IPS DF 6.9 (cell line): ENCODE measurements at regions not wholly inside any gene's neighbourhood (a gene's known extent, or its start where the extent isn't known, plus 50 kb on each side); places are given as distances from the start of the nearest gene placed in this dataset.
"Not testable (repeated sequence)": the region's sequence is repeated elsewhere in the genome, so short reads cannot be mapped to it uniquely, and the experiment has no call there.

ENCODE experiments used
- DNase-seq: peaks from one replicate; pipeline ENCODE4 v3.0.0-alpha.2; 2013; ENCODE audit warnings: low read depth, low spot score
- H3K27ac ChIP-seq: one replicate; pipeline ENCODE4 v1.5.1; 2013; ENCODE audit warnings: low read length, control low read depth
- H3K27me3 ChIP-seq: 2 replicates; pipeline ENCODE4 v1.6.1; 2013; ENCODE audit warnings: mild to moderate bottlenecking, low read length; ENCODE audit not compliant: control insufficient read depth, insufficient read depth
- H3K36me3 ChIP-seq: 2 replicates; pipeline ENCODE4 v1.6.1; 2013; ENCODE audit warnings: low read length; ENCODE audit not compliant: control insufficient read depth, insufficient read depth
- H3K4me1 ChIP-seq: 2 replicates; pipeline ENCODE4 v1.6.1; 2013; ENCODE audit warnings: low read length; ENCODE audit not compliant: control insufficient read depth, insufficient read depth
- H3K4me3 ChIP-seq: 2 replicates; pipeline ENCODE4 v1.5.1; 2013; ENCODE audit warnings: mild to moderate bottlenecking, low read length
- H3K9me3 ChIP-seq: 2 replicates; pipeline ENCODE4 v1.6.1; 2013; ENCODE audit warnings: low read length, inconsistent platforms; ENCODE audit not compliant: control insufficient read depth, insufficient read depth
- WGBS: extraction: QIAGEN DNeasy Blood & Tissue Kit; methylation state at CpG from one replicate; pipeline ENCODE4 v1.1.7; 2013; ENCODE audit warnings: mixed read lengths, missing lambda C conversion rate; ENCODE audit not compliant: insufficient read length, insufficient coverage; 5-methylcytosine and 5-hydroxymethylcytosine counted together

DNA sequence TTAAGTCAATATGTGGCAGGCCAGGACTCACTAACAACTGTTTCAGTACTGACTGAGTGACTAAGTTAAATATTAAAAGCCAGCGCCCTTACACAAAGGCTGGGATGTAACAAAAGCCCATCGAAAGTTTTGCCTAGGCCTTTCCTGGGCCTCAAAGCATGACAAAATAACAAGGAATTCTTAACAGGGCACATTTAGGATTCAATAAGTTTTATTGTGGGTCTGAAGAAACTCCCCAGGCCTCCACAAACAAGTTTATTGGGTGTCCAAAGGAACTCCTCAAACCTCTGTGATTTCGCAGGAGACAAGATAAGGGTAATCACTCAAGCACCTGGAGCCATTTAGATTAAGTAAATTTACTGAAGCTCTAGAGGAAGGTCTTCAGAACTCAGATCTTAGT lies 130.7 kb upstream of the SGCG start:
- H3K4me3 ChIP-seq, result no peak overlapping the region
- no peaks in the 10 kb centered on the region for H3K4me1 ChIP-seq
- H3K27me3 ChIP-seq, result no peaks in the 10 kb centered on the region
- WGBS, result no CpG with 5 or more reads among the region's 3 CpGs
- H3K9me3 ChIP-seq, result no peaks in the 10 kb centered on the region
- no peak overlapping the region for H3K27ac ChIP-seq
- H3K36me3 ChIP-seq, result no peaks in the 10 kb centered on the region; the same call in 1 of the 2 replicates
- no peak for DNase-seq

DNA sequence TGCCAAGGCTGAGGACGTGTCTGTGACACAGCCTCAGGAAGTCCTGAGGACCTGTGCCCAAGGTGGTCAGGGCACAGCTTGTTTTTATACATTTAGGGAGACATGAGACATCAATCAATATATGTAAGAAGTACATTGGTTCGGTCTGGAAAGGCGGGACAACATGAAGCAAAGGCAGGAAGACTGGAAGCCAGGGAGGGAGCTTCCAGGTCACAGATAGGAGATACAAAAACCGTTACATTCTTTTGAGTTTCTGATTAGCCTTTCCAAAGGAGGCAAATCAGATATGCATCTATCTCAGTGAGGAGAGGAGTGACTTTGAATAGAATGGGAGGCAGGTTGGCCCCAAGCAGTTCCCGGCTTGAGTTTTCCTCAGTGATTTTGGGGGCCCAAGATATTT lies 127.1 kb upstream of the SGCG start:
- no CpG with 5 or more reads among the region's 5 CpGs for WGBS
- H3K27ac ChIP-seq, H3K36me3 ChIP-seq, H3K27me3 ChIP-seq, DNase-seq, H3K4me3 ChIP-seq, H3K9me3 ChIP-seq, H3K4me1 ChIP-seq: not testable (repeated sequence)

DNA sequence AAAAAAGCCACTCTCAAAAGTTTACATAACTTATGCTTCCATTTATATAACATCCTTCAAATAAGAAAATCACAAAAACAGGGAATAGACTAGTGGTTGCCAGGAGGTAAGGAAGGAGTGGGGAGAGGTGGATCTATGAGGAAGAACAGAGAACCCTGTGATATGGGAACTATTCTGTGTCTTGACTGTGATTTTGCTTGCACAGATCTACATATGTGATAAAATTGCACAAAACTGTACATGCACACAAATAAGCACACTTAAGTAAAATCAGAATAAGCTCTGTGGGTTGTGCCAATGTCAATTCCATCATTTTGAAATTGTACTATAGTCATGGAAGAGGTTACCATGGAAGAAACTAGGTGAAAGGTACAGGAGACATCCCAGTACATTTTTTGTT lies 121.6 kb upstream of the SGCG start:
- no peaks in the 10 kb centered on the region; the same call in 1 of the 2 replicates for H3K36me3 ChIP-seq
- no peak for DNase-seq
- H3K9me3 ChIP-seq, result no peaks in the 10 kb centered on the region
- no peaks in the 10 kb centered on the region for H3K27me3 ChIP-seq
- H3K4me1 ChIP-seq, result no peaks in the 10 kb centered on the region
- H3K4me3 ChIP-seq, result no peak overlapping the region
- H3K27ac ChIP-seq, result no peak overlapping the region

DNA sequence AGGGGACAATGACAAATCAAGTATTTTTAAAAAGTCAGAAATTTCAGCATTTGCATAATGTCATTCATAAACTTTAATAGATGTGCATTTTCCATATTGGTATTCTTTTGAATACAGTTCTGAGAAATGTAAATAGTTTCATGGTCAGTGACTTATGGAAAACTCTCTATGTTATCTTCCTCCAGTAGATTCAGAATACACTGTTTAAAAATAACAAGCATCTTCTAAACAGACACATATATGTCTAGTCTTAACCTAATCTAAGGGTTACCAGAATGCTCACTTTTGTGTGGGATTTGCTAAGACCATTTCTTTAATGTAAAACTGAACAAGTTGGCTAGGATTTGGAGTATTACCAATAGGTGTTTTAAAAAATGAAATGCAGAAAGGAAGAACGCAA lies 119.8 kb upstream of the SGCG start:
- no CpG with 5 or more reads among the region's 1 CpG for WGBS
- no peak for DNase-seq

DNA sequence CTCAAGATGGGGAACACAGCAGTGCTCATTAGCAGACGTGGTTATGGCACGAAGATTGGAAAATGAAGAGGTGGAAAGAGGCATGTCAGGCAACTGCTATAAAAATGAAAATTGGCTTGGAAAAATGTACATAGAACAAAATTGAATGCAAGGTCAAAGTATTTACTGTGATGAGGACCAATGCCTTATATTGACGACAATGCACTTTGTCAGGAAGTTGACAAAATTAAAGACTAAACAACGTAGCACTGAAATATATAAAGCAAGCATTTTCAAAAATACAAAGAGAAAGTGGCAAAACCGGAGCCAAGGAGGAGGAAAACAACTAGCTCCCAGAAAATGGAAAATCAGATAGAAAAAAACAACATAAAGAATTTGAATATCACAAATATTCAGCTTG lies 113.7 kb upstream of the SGCG start:
- Histone ChIP-seq H3K36me3 (no peaks in the 10 kb centered on the region), H3K4me3 (no peak overlapping the region), H3K9me3 (no peaks in the 10 kb centered on the region), H3K27ac (no peak overlapping the region), H3K4me1 (no peaks in the 10 kb centered on the region), H3K27me3 (no peaks in the 10 kb centered on the region)
- WGBS, result no CpG with 5 or more reads among the region's 5 CpGs
- no peak for DNase-seq

More for the DNA sequence above, 119.8 kb upstream of the SGCG start:
- Histone ChIP-seq H3K4me3 (no peak overlapping the region), H3K36me3 (no peaks in the 10 kb centered on the region), H3K4me1 (no peaks in the 10 kb centered on the region), H3K9me3 (no peaks in the 10 kb centered on the region), H3K27me3 (no peaks in the 10 kb centered on the region), H3K27ac (no peak overlapping the region)

DNA sequence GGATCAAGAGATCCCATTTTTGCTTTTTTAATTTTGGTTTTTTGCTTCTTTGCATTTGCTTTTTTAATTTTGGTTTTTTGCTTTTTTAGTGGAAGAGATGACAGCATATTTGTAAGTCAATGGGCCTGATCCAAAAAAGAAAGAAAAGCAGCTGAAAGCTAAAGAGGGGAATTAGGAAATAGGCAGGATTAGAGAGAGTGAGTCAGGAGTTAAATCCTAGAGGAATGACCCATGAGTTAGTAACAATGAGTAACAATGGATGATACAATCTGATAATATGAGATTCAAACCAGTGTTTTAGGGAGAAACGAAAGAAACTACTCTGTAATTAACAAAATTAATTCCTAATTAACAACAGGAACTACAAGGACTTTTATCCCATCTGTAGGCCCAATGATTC lies 111.2 kb upstream of the SGCG start:
- no peak overlapping the region for H3K4me3 ChIP-seq
- no peaks in the 10 kb centered on the region for H3K27me3 ChIP-seq
- no peaks in the 10 kb centered on the region for H3K36me3 ChIP-seq
- no peaks in the 10 kb centered on the region for H3K4me1 ChIP-seq
- no peak overlapping the region for H3K27ac ChIP-seq
- WGBS, result no CpG with 5 or more reads among the region's 1 CpG
- no peak for DNase-seq
- no peaks in the 10 kb centered on the region for H3K9me3 ChIP-seq

DNA sequence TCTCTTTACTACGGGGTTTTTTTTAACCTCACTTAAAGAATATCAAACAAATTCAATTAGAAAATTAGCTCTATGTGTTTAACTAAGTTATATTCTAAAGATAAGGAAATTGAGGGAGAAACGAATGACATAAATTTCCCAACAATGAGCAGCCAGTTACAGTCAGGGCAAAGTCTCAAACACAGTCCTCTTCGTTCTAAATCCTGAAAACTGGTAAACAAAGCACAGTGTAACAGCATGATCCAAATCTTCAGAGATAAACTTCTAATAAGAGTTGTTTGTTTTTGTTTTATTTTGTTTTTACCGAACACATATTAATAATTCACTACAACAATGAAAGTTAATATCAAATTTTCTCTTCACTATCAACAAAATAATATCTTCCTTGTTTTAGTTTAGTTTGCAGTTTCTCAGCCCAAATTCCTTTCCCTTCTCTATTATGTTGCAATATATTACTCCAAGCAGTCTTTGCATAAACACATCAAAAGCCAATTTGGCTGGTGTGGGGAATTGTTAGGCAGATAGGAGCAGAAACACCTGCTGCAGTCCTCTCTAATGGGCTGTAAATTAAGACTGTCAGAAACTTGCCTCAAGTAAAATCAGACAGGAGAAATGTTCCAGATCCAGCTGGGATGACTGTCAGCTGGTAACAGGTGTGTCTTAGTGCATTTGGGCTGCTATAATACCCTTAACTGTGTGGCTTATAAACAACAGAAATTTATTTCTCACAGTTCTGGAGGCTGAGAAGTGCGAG lies 106.5 kb upstream of the SGCG start:
- Histone ChIP-seq H3K9me3 (no peaks in the 10 kb centered on the region), H3K4me3 (no peak overlapping the region), H3K4me1 (no peaks in the 10 kb centered on the region), H3K36me3 (no peaks in the 10 kb centered on the region), H3K27ac (no peak overlapping the region), H3K27me3 (no peaks in the 10 kb centered on the region)
- DNase-seq, result no peak
- WGBS, result no CpG with 5 or more reads among the region's 5 CpGs

DNA sequence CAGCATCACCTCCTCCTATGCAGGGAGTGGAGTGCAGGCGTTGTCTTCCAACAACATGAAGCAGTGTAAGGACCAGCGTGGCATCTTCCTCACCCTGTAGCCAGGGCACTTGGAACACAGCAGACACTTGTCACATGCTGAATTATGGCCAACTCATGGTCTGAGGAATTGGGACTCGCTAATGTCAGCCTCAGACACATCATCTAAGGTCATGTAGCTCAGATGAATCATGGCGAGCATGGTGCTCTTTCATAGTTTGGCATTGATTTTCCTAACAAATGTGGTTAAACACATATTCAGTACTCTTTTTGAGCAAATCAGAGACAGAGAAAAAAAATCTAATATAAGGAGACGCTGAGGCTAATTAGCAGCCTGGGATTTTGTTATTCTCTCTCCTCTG lies 99.6 kb upstream of the SGCG start:
- no peak for DNase-seq
- H3K27ac ChIP-seq, result no peak overlapping the region
- H3K4me3 ChIP-seq, result no peak overlapping the region
- H3K27me3 ChIP-seq, result no peaks in the 10 kb centered on the region
- WGBS, result no CpG with 5 or more reads among the region's 5 CpGs
- no peaks in the 10 kb centered on the region for H3K36me3 ChIP-seq
- no peaks in the 10 kb centered on the region for H3K9me3 ChIP-seq
- no peaks in the 10 kb centered on the region for H3K4me1 ChIP-seq

DNA sequence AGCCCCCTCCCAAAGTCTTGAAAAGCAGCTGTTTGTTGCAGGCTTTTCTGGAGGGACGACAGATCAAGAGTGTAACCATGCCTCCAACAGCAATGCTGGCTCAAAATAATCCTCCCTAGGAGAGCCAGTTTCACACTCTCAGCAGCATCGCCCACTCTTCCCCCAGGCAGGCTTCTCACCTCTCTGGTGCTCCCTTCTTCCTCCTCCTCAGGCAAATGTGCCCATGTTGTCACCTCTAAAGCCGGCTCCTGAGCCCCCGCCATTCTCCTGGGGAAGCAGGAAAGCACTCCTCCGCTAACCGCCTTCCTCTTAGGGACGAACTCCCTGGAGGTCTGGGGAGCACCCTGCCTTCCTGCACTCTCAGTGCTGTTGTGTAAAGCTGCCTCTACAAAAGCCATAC lies 98.9 kb upstream of the SGCG start:
- Histone ChIP-seq H3K27ac (no peak overlapping the region), H3K4me3 (no peak overlapping the region), H3K27me3 (no peaks in the 10 kb centered on the region), H3K9me3 (no peaks in the 10 kb centered on the region), H3K36me3 (no peaks in the 10 kb centered on the region), H3K4me1 (no peaks in the 10 kb centered on the region)
- no peak for DNase-seq
- no CpG with 5 or more reads among the region's 7 CpGs for WGBS

DNA sequence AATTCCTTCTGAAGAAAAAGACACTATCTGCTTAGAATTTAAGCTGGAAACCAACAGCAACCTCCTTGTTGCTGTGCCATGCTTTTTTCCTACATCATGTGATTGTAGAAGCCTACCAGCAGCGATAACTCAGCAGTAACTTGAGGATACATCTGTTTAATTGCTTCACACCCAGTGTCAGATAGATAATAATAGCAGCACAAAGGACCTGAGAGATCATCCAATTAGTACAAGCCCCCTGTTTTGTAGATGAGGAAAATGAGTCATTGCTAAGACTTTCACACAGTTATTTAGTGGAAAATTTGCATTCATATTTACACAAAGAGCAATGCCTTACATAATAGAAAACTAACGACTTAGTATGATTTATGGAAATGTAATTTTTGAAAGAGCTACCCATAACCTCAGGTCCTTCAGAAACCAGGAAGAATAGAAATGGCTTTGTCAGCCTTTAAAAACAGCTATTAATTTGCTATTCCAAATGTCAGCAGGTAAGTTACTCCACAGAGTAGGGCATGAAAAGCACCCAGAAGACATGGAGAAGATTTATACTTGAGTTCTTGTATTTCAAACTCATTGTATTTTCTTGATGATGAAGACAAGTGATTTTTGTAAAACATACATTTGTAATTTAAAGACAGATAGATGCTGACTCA lies 93.7 kb upstream of the SGCG start:
- no peaks in the 10 kb centered on the region for H3K36me3 ChIP-seq
- no peak overlapping the region for H3K27ac ChIP-seq
- no peaks in the 10 kb centered on the region for H3K4me1 ChIP-seq
- H3K27me3 ChIP-seq, result no peaks in the 10 kb centered on the region
- no peak overlapping the region for H3K4me3 ChIP-seq
- WGBS, result no CpG with 5 or more reads among the region's 2 CpGs
- no peaks in the 10 kb centered on the region for H3K9me3 ChIP-seq
- no peak for DNase-seq

DNA sequence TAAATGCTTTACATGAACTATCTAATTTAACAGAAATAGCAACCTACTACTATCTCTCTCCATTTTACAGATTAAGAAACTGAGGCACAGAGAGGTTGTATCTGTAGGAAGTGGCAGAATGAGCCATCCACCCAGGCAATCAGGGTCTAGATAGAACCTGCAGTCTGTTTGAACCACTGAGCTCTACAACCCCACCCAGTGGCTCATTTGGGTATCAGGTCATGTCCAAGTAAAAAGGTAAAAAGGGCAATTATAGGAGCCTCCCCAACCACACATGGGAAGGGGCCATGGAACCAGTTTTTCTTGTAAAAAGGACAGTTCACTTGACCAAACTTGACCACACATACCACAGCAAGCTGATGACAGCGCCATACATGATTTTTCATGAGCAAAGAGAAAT lies 92.9 kb upstream of the SGCG start:
- no peaks in the 10 kb centered on the region for H3K36me3 ChIP-seq
- no peaks in the 10 kb centered on the region for H3K4me1 ChIP-seq
- no peaks in the 10 kb centered on the region for H3K9me3 ChIP-seq
- H3K27ac ChIP-seq, result no peak overlapping the region
- no CpG with 5 or more reads among the region's 1 CpG for WGBS
- H3K4me3 ChIP-seq, result no peak overlapping the region
- DNase-seq, result peak; percentile 45
- H3K27me3 ChIP-seq, result no peaks in the 10 kb centered on the region
